ENCODE measurements at regions not wholly inside any gene's neighbourhood (a gene's known extent, or its start where the extent isn't known, plus 50 kb on each side); places are given as distances from the start of the nearest gene placed in this dataset.
"Not testable (repeated sequence)": the region's sequence is repeated elsewhere in the genome, so short reads cannot be mapped to it uniquely, and the experiment has no call there.

GRCh38 chr16:16448423-16448822 lies 69.5 kb downstream of the NPIPA7 start:
- 80% methylated on average over 2 of the region's 6 CpGs; no CpG with 5 or more reads in 1 of the 2 donors for WGBS, 2 donors (ENCODE audit: low coverage in 1 of 2)
- DNase-seq; intact Hi-C loops (cut with DNase I; ENCODE audit: low total_unique reads): not testable (repeated sequence)

GRCh38 chr16:16449712-16450237 lies 70.8 kb downstream of the NPIPA7 start:
- H3K36me3 ChIP-seq; H3K27ac ChIP-seq; H3K4me3 ChIP-seq; H3K27me3 ChIP-seq; in situ Hi-C loops (cut with MboI; ENCODE audit: low pct_ligation_motif_present in 1 of 4, low pct_unique_long_range_greater_than_20kb in 1 of 4, low sequenced_read_pairs in 3 of 4); DNase-seq; H3K4me1 ChIP-seq; intact Hi-C loops (cut with DNase I; ENCODE audit: low total_unique reads); H3K9me3 ChIP-seq: not testable (repeated sequence)
- 40 to 67% methylated on average over 1 to 4 of the region's 4 CpGs for WGBS, 2 donors (ENCODE audit: low coverage in 1 of 2)

More at GRCh38 chr16:16448423-16448822, 69.5 kb downstream of the NPIPA7 start:
- H3K4me3 ChIP-seq; H3K27me3 ChIP-seq; H3K27ac ChIP-seq; in situ Hi-C loops (cut with MboI; ENCODE audit: low pct_ligation_motif_present in 1 of 4, low pct_unique_long_range_greater_than_20kb in 1 of 4, low sequenced_read_pairs in 3 of 4); H3K36me3 ChIP-seq; H3K4me1 ChIP-seq; H3K9me3 ChIP-seq: not testable (repeated sequence)

DNA sequence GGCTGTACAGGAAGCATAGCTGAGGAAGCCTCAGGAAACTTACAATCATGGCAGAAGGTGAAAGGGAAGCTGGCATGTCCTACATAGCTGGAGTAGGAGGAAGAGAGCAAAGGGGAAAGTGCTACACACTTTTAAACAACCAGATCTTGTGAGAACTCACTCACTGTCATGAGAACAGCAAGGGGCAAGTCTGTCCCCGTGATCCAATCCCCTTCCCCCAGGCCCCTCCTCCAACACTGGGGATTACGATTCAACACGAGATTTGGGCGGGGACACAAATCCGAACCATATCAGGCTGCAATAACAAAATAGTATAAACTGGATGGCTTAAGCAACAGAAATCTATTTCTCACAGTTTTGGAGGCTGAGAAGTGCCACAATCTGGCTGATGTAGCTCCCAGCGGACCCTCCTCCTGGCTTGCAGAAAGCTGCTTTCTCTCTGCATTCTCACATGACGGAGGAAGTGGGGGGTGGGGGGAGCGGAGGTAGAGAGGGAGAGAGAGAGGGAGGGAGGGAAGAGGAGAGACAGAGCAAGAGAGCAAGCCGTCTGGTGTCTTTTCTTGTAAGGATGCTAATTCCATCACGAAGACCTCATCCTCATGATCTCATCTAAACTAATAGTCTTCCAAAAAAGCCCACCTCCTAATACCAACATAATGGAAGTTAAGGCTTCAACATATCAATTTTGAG lies 72.9 kb downstream of the NPIPA7 start:
- H3K27ac ChIP-seq; H3K9me3 ChIP-seq; H3K27me3 ChIP-seq; H3K4me3 ChIP-seq; intact Hi-C loops (cut with DNase I; ENCODE audit: low total_unique reads); DNase-seq; H3K4me1 ChIP-seq; in situ Hi-C loops (cut with MboI; ENCODE audit: low pct_ligation_motif_present in 1 of 4, low pct_unique_long_range_greater_than_20kb in 1 of 4, low sequenced_read_pairs in 3 of 4); H3K36me3 ChIP-seq: not testable (repeated sequence)
- WGBS, 2 donors (ENCODE audit: low coverage in 1 of 2): 9% methylated on average over 7 of the region's 10 CpGs; no CpG with 5 or more reads in 1 of the 2 donors

DNA sequence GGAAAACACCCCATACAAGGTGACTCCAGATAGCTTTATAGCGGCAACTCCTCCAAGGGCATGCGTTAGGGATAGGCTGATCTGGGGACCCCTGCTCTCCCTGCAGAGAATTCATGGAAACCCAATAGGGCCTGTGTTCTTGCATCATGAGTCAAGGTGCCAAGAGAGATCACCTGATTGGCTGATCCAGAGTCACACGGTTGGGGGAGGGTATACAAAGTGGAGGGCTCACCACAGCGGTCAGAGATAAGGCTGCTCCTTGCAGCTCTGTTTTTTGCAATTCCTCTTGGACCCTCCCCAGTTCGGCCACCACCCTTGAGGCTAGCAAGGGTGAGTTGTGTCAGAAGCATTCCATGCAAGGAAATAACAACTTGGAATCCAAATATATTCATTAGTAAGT lies 79.6 kb downstream of the NPIPA7 start:
- no CpG with 5 or more reads among the region's 5 CpGs for WGBS, 2 donors (ENCODE audit: low coverage in 1 of 2)
- intact Hi-C loops (cut with DNase I; ENCODE audit: low total_unique reads): not testable (repeated sequence)

GRCh38 chr16:16463792-16464191 lies 84.9 kb downstream of the NPIPA7 start:
- H3K9me3 ChIP-seq; in situ Hi-C loops (cut with MboI; ENCODE audit: low pct_ligation_motif_present in 1 of 4, low pct_unique_long_range_greater_than_20kb in 1 of 4, low sequenced_read_pairs in 3 of 4); intact Hi-C loops (cut with DNase I; ENCODE audit: low total_unique reads); DNase-seq; H3K27me3 ChIP-seq; H3K4me3 ChIP-seq; H3K4me1 ChIP-seq; H3K27ac ChIP-seq; H3K36me3 ChIP-seq: not testable (repeated sequence)
- 77% methylated on average over 6 of the region's 6 CpGs; no CpG with 5 or more reads in 1 of the 2 donors for WGBS, 2 donors (ENCODE audit: low coverage in 1 of 2)

More for the DNA sequence above, 79.6 kb downstream of the NPIPA7 start:
- H3K4me3 ChIP-seq; H3K36me3 ChIP-seq; H3K27ac ChIP-seq; DNase-seq; H3K27me3 ChIP-seq; in situ Hi-C loops (cut with MboI; ENCODE audit: low pct_ligation_motif_present in 1 of 4, low pct_unique_long_range_greater_than_20kb in 1 of 4, low sequenced_read_pairs in 3 of 4); H3K4me1 ChIP-seq; H3K9me3 ChIP-seq: not testable (repeated sequence)

- DNase-seq; H3K9me3 ChIP-seq; H3K27me3 ChIP-seq; intact Hi-C loops (cut with DNase I; ENCODE audit: low total_unique reads); H3K4me3 ChIP-seq; H3K4me1 ChIP-seq; H3K27ac ChIP-seq; in situ Hi-C loops (cut with MboI; ENCODE audit: low pct_ligation_motif_present in 1 of 4, low pct_unique_long_range_greater_than_20kb in 1 of 4, low sequenced_read_pairs in 3 of 4); H3K36me3 ChIP-seq: not testable (repeated sequence)
- 89 to 93% methylated on average over 3 to 4 of the region's 4 CpGs for WGBS, 2 donors (ENCODE audit: low coverage in 1 of 2)
Measured at GRCh38 chr16:16488919-16489318, 110.0 kb downstream of the NPIPA7 start.

- H3K27ac ChIP-seq; in situ Hi-C loops (cut with MboI; ENCODE audit: low pct_ligation_motif_present in 1 of 4, low pct_unique_long_range_greater_than_20kb in 1 of 4, low sequenced_read_pairs in 3 of 4); intact Hi-C loops (cut with DNase I; ENCODE audit: low total_unique reads); H3K36me3 ChIP-seq; H3K4me1 ChIP-seq; H3K4me3 ChIP-seq; H3K27me3 ChIP-seq; H3K9me3 ChIP-seq; DNase-seq: not testable (repeated sequence)
- 80% methylated on average over 1 of the region's 15 CpGs; no CpG with 5 or more reads in 1 of the 2 donors for WGBS, 2 donors (ENCODE audit: low coverage in 1 of 2)
Measured at GRCh38 chr16:16489466-16489865, 110.5 kb downstream of the NPIPA7 start.

DNA sequence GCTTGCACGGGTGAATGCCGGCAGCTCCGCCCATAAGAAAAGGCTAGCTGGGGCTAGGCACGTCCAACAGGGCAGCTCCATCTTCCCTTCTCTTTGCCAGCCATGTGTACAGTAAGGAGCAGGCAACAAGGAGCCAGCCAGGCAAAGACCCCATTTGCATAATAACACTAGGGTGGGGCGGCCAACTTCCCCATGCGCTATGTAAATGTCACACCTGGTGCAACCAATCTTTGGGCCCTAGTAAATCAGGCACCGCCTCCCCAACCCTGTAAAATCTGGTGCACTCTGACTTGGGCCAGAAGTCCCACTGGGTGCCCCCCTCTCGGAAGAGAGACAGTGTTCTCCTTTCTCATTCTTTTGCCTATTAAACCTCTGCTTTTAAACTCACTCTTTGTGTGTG lies 115.2 kb downstream of the NPIPA7 start:
- H3K27ac ChIP-seq; DNase-seq; H3K9me3 ChIP-seq; H3K4me1 ChIP-seq; H3K36me3 ChIP-seq; in situ Hi-C loops (cut with MboI; ENCODE audit: low pct_ligation_motif_present in 1 of 4, low pct_unique_long_range_greater_than_20kb in 1 of 4, low sequenced_read_pairs in 3 of 4); H3K27me3 ChIP-seq; H3K4me3 ChIP-seq; intact Hi-C loops (cut with DNase I; ENCODE audit: low total_unique reads): not testable (repeated sequence)
- WGBS, 2 donors (ENCODE audit: low coverage in 1 of 2): 31% methylated on average over 4 of the region's 8 CpGs; no CpG with 5 or more reads in 1 of the 2 donors

DNA sequence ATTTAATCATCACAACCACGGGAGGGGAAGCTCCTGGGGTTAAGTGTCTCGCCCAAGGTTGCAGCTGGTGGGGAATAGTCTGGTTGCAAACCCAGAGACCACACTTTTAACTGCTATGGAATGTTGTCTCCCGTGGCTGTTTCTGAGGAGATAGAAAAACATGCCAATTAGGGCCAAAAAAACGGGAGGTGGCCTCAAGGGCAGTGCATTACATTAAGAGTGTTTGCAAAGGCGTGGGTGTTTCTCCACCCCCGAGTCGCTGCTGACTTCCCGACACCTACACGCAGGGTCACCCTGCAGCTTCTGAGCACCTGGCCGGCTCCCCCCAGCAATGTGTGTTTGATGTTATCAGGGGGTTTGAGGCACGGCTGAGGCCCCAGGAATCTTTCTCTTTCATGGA lies 116.1 kb downstream of the NPIPA7 start:
- H3K9me3 ChIP-seq; H3K27me3 ChIP-seq; H3K4me3 ChIP-seq; DNase-seq; H3K27ac ChIP-seq; intact Hi-C loops (cut with DNase I; ENCODE audit: low total_unique reads); in situ Hi-C loops (cut with MboI; ENCODE audit: low pct_ligation_motif_present in 1 of 4, low pct_unique_long_range_greater_than_20kb in 1 of 4, low sequenced_read_pairs in 3 of 4); H3K4me1 ChIP-seq; H3K36me3 ChIP-seq: not testable (repeated sequence)
- 45% methylated on average over 6 of the region's 11 CpGs; no CpG with 5 or more reads in 1 of the 2 donors for WGBS, 2 donors (ENCODE audit: low coverage in 1 of 2)

DNA sequence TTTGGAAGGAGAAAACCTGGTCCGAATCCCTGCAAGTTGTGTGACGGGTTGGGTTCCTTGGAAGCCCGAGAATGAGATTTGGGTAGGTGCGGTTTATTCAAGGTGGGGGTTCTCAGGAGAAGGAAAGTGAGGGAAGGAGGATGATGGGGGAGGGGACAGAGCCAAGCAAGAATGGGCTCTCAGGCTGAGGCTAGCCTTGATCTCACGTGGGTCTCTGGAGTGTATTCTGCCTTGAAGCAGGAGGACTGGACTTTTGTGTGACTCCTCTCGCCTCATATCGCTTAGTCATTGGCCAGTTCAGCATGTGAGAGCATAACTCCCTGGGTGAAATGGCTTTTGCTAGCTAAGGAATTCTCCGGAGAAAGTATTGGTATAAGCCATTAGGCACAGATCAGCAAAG lies 120.9 kb downstream of the NPIPA7 start:
- H3K36me3 ChIP-seq; H3K4me3 ChIP-seq; in situ Hi-C loops (cut with MboI; ENCODE audit: low pct_ligation_motif_present in 1 of 4, low pct_unique_long_range_greater_than_20kb in 1 of 4, low sequenced_read_pairs in 3 of 4); H3K4me1 ChIP-seq; H3K9me3 ChIP-seq; H3K27me3 ChIP-seq; H3K27ac ChIP-seq; DNase-seq; intact Hi-C loops (cut with DNase I; ENCODE audit: low total_unique reads): not testable (repeated sequence)
- no CpG with 5 or more reads among the region's 8 CpGs for WGBS, 2 donors (ENCODE audit: low coverage in 1 of 2)

DNA sequence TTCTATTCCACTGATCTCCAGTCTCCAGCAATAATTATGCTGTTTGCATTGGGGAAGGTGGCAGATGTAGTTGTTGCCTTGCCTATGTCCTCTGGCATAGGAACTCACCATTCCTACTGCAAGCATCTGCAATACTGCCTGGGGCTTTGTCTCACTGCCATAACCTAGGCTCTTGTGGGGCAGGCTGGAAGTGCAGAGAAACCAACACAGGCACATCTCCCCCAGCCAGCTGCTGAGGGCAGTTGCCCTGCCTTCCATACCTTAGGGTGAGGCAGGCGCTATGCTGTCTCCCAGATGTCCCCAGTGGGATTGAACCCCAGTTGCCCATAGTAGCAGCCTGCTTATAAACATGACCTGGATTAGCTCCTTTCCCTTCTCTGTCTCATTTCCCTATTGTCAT lies 128.1 kb downstream of the NPIPA7 start:
- H3K27ac ChIP-seq; H3K27me3 ChIP-seq; in situ Hi-C loops (cut with MboI; ENCODE audit: low pct_ligation_motif_present in 1 of 4, low pct_unique_long_range_greater_than_20kb in 1 of 4, low sequenced_read_pairs in 3 of 4); intact Hi-C loops (cut with DNase I; ENCODE audit: low total_unique reads); H3K4me3 ChIP-seq; H3K36me3 ChIP-seq; DNase-seq; H3K4me1 ChIP-seq; H3K9me3 ChIP-seq: not testable (repeated sequence)
- WGBS, 2 donors (ENCODE audit: low coverage in 1 of 2): no CpG with 5 or more reads among the region's 1 CpG
